Endothelial cell of umbilical vein (primary cell): ENCODE measurements at regions not wholly inside any gene's neighbourhood (a gene's known extent, or its start where the extent isn't known, plus 50 kb on each side); places are given as distances from the start of the nearest gene placed in this dataset.

ENCODE experiments used
- BruUV-seq: library from RNA; stranded (reverse); fragments of 400-500 nt; replicated peaks from 2 replicates; lab custom pipeline; 2021; lab: Mats Ljungman, UMichigan
- CTCF ChIA-PET: fragments of 300-600, 350-600 bp; sonication (Branson Sonifier 250); formaldehyde crosslinking; loops from one replicate; lab custom pipeline; 2021; ENCODE audit warnings: antibody characterized with exemption, inconsistent platforms; lab: Charles Lee
- POLR2A ChIA-PET: fragments of 300-600, 350-600 bp; sonication (Branson Sonifier 250); formaldehyde crosslinking; loops from one replicate; lab custom pipeline; 2021; ENCODE audit warnings: antibody characterized with exemption, inconsistent platforms; lab: Charles Lee
- DNase-seq: peaks from one replicate; pipeline ENCODE4 v3.0.0-alpha.2; 2011; ENCODE audit warnings: low read depth, low spot score
- FAIRE-seq: peaks from 2 replicates; lab custom pipeline; 2011; peaks lifted over from hg19 to GRCh38; lab: Jason Lieb, UNC
- H2AFZ ChIP-seq: 2 replicates; pipeline ENCODE4 v1.6.0; 2012; ENCODE audit warnings: low read depth, low read length, control low read depth, inconsistent platforms
- H3K27ac ChIP-seq: 2 replicates; pipeline ENCODE4 v1.5.1; 2011; ENCODE audit warnings: low read depth, mild to moderate bottlenecking, control low read depth, low read length, moderate library complexity; ENCODE audit not compliant: insufficient read depth
- H3K27me3 ChIP-seq, 2 experiments: 2 replicates each; pipeline versions ENCODE4 v1.6.0 to v1.6.1; 2011; ENCODE audit warnings: low read length in 2 of 2, mixed read lengths in 1 of 2; ENCODE audit not compliant: control insufficient read depth in 2 of 2, insufficient read depth in 2 of 2
- H3K36me3 ChIP-seq, 2 experiments: 2 replicates in 1 of 2; 3 replicates in 1 of 2; pipeline ENCODE4 v1.5.1; 2011; ENCODE audit warnings: low read length in 2 of 2, mild to moderate bottlenecking in 1 of 2, moderate library complexity in 1 of 2; ENCODE audit not compliant: control insufficient read depth in 2 of 2, insufficient read depth in 2 of 2; ENCODE audit errors: extremely low read depth in 1 of 2
- H3K4me1 ChIP-seq: 3 replicates; pipeline ENCODE4 v1.5.1; 2011; ENCODE audit warnings: mild to moderate bottlenecking, low read length; ENCODE audit not compliant: control insufficient read depth, insufficient read depth; ENCODE audit errors: extremely low read depth
- H3K4me2 ChIP-seq: 2 replicates; pipeline ENCODE4 v1.6.1; 2011; ENCODE audit warnings: low read length, control low read depth, mixed read lengths; ENCODE audit not compliant: insufficient read depth
- H3K4me3 ChIP-seq, 3 experiments: fragments of 200-600 bp in 1 of 3; sonication (generic), shearing (Covaris generic) in 1 of 3; replicated peaks in 1 of 3; 2 replicates each; pipeline ENCODE4 v1.5.1; 2011 to 2016; ENCODE audit warnings: control low read depth in 3 of 3, low read length in 3 of 3, mild to moderate bottlenecking in 2 of 3, inconsistent platforms in 1 of 3, low read depth in 1 of 3, moderate library complexity in 1 of 3; ENCODE audit not compliant: insufficient read depth in 1 of 3
- H3K79me2 ChIP-seq: 2 replicates; pipeline ENCODE4 v1.6.0; 2012; ENCODE audit warnings: low read length, inconsistent platforms; ENCODE audit not compliant: control insufficient read depth, insufficient read depth
- H3K9ac ChIP-seq: replicated peaks from 2 replicates; pipeline ENCODE3; 2011; ENCODE audit warnings: low read length, control low read depth; ENCODE audit not compliant: insufficient read depth; ENCODE audit errors: extremely low read depth
- H3K9me1 ChIP-seq: replicated peaks from 3 replicates; pipeline ENCODE4 v1.6.0; 2011; ENCODE audit warnings: mild to moderate bottlenecking, low read length; ENCODE audit not compliant: control insufficient read depth, insufficient read depth; ENCODE audit errors: extremely low read depth
- H3K9me3 ChIP-seq: replicated peaks from 2 replicates; pipeline ENCODE4 v1.5.1; 2012; ENCODE audit warnings: low read length, inconsistent platforms; ENCODE audit not compliant: control insufficient read depth, insufficient read depth
- H4K20me1 ChIP-seq: replicated peaks from 2 replicates; pipeline ENCODE3; 2011; ENCODE audit warnings: mild to moderate bottlenecking, low read length; ENCODE audit not compliant: control insufficient read depth, insufficient read depth; ENCODE audit errors: extremely low read depth
- CTCF ChIP-seq, 2 donors: IDR thresholded peaks; 1 replicate in 1 of 2; 2 replicates in 1 of 2; pipeline ENCODE4 v1.5.1; 2011; ENCODE audit warnings: low read length in 2 of 2, mild to moderate bottlenecking in 2 of 2, moderate library complexity in 2 of 2, control low read depth in 1 of 2, inconsistent platforms in 1 of 2, low read depth in 1 of 2; ENCODE audit not compliant: insufficient read depth in 1 of 2; ENCODE audit errors: extremely low read depth in 1 of 2
- EZH2 ChIP-seq: IDR thresholded peaks from 2 replicates; pipeline ENCODE4 v1.6.1; 2012; ENCODE audit warnings: borderline replicate concordance, low read depth, mild to moderate bottlenecking, moderate library complexity, low read length, inconsistent platforms; ENCODE audit not compliant: severe bottlenecking
- FOS ChIP-seq: IDR thresholded peaks from 2 replicates; pipeline ENCODE4 v1.6.1; 2011; ENCODE audit warnings: mild to moderate bottlenecking, low read length, moderate library complexity, borderline replicate concordance; ENCODE audit not compliant: insufficient read depth
- GATA2 ChIP-seq: IDR thresholded peaks from 2 replicates; pipeline ENCODE4 v1.7.0; 2011; ENCODE audit warnings: low read depth, mild to moderate bottlenecking, moderate library complexity, mixed read lengths, low read length; ENCODE audit not compliant: insufficient read length, insufficient read depth
- JUN ChIP-seq: IDR thresholded peaks from 2 replicates; pipeline ENCODE4 v1.6.1; 2011; ENCODE audit warnings: borderline replicate concordance, low read depth; ENCODE audit not compliant: insufficient read length, insufficient read depth
- MAX ChIP-seq: IDR thresholded peaks from 2 replicates; pipeline ENCODE4 v1.6.1; 2011; ENCODE audit not compliant: insufficient read depth, insufficient read length
- MYC ChIP-seq: IDR thresholded peaks from one replicate; pipeline ENCODE4 v1.6.1; 2011; ENCODE audit warnings: mild to moderate bottlenecking, low read depth, low read length
- POLR2A ChIP-seq: IDR thresholded peaks from 2 replicates; pipeline ENCODE4 v1.6.1; 2012; ENCODE audit warnings: low read depth, mild to moderate bottlenecking, control low read depth, low read length
- POLR2AphosphoS5 ChIP-seq: IDR thresholded peaks from 2 replicates; pipeline ENCODE4 v1.6.1; 2012; ENCODE audit warnings: low read depth, mild to moderate bottlenecking, control low read depth, low read length, moderate library complexity; ENCODE audit not compliant: insufficient read depth
- dilution Hi-C: fragments of 300-500 bp; cut with MboI; formaldehyde crosslinking; loops from one replicate; pipeline ENCODE4 v1.15.0; 2019; ENCODE audit warnings: low sequenced_read_pairs; ENCODE audit not compliant: extremely low pct_ligation_motif_present
- intact Hi-C: fragments of 100-400 bp; cut with micrococcal nuclease; formaldehyde crosslinking; loops from one replicate; pipeline ENCODE4 v1.10.0; 2022

- intact Hi-C loops: no loop called here
- DNase-seq (no peak), FAIRE-seq (no peak)
- no TSS peak for BruUV-seq
- CTCF ChIA-PET: no interaction called here
- Histone ChIP-seq H3K79me2 (no peaks in the 10 kb centered on the region), H3K27ac (no peak overlapping the region), H3K27me3 (no peaks in the 10 kb centered on the region), H3K9me3 (no peaks in the 10 kb centered on the region), H3K4me1 (no peaks in the 10 kb centered on the region), H4K20me1 (no peaks in the 10 kb centered on the region), H2AFZ (no peak overlapping the region), H3K4me3 (no peak overlapping the region), H3K36me3 (no peaks in the 10 kb centered on the region), H3K9ac (no peak overlapping the region), H3K4me2 (no peak overlapping the region), H3K9me1 (no peaks in the 10 kb centered on the region)
- POLR2A ChIA-PET: no interaction called here
- no peak for TF ChIP-seq POLR2AphosphoS5
- no peak for TF ChIP-seq FOS
- no peak for TF ChIP-seq EZH2
- no peak for TF ChIP-seq MAX
- no peak for TF ChIP-seq GATA2
- TF ChIP-seq CTCF (IDR thresholded peaks at IDR 0.05; ENCODE audit: extremely low read depth in 1 of 2, insufficient read depth in 1 of 2, low read depth in 1 of 2, low read length in 2 of 2): no peak
- TF ChIP-seq JUN: no peak
- no peak for TF ChIP-seq MYC
- TF ChIP-seq POLR2A: no peak
- dilution Hi-C loops: no loop called here
Measured at GRCh38 chr6:47362857-47363461, 53.3 kb upstream of the TNFRSF21 start.
